ENCODE measurements at regions not wholly inside any gene's neighbourhood (a gene's known extent, or its start where the extent isn't known, plus 50 kb on each side); places are given as distances from the start of the nearest gene placed in this dataset.

DNA sequence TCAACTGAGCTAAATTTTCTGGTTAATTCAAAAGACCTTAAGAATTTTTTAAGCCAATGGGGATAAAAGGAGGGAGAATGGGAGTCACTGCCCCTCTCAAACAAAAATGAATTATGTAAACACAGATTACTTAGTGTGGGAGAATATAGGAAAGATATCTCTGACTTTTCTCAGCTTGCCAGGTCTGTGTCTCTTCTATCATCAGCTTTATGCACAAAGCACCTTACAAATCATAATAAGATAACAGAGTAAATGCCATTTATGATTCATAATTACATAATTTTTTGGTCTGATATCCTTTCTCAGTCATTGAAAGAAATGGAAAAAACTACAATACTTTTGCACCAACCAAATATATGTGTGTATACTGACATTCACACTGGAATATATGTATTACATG is 604.6 kb upstream of the FAM241A start:
- TF ChIP-seq, protein P1, sequence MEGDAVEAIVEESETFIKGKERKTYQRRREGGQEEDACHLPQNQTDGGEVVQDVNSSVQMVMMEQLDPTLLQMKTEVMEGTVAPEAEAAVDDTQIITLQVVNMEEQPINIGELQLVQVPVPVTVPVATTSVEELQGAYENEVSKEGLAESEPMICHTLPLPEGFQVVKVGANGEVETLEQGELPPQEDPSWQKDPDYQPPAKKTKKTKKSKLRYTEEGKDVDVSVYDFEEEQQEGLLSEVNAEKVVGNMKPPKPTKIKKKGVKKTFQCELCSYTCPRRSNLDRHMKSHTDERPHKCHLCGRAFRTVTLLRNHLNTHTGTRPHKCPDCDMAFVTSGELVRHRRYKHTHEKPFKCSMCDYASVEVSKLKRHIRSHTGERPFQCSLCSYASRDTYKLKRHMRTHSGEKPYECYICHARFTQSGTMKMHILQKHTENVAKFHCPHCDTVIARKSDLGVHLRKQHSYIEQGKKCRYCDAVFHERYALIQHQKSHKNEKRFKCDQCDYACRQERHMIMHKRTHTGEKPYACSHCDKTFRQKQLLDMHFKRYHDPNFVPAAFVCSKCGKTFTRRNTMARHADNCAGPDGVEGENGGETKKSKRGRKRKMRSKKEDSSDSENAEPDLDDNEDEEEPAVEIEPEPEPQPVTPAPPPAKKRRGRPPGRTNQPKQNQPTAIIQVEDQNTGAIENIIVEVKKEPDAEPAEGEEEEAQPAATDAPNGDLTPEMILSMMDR (conservative IDR thresholded peaks at IDR 0.05; ENCODE audit: low read depth, low read length): no peak

DNA sequence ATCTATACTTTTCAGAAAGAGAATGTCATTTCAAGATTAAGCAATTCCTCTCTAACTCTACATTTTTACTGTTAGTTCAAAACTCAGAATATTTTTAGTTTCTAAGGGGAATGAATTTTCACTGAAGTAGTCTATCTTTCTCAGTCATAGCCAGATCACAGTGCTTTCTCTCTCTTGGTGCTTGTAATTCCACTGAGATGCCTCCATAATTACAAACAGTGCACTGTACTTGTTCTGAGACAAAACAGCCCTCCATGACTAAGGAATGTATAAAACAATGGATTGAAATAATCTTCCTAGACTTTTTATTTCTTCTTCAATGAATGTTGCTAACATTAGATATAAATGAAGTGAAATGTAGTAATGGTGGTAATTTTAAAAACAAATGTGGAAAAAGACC is 603.2 kb upstream of the FAM241A start:
- H3K36me3 ChIP-seq (ENCODE audit: insufficient read depth): no peaks in the 10 kb centered on the region
- H3K4me2 ChIP-seq: no peak overlapping the region

More for the DNA sequence above, 604.6 kb upstream of the FAM241A start:
- Histone ChIP-seq H3K79me2 (ENCODE audit: insufficient read depth, low read depth) (no peaks in the 10 kb centered on the region), H3K4me1 (ENCODE audit: low read depth, poor library complexity, severe bottlenecking) (no peaks in the 10 kb centered on the region), H3K4me3 (IDR thresholded peaks at IDR 0.05; ENCODE audit: insufficient read depth, low read depth, low read length) (no peak overlapping the region), H2AFZ (ENCODE audit: low read depth) (no peak overlapping the region), H3K27me3 (ENCODE audit: insufficient read depth, low read depth) (no peaks in the 10 kb centered on the region), H3K27ac (no peak overlapping the region), H3K9ac (no peak overlapping the region), H3K4me2 (no peak overlapping the region), H3K36me3 (ENCODE audit: insufficient read depth) (no peaks in the 10 kb centered on the region), H4K20me1 (ENCODE audit: insufficient read depth) (no peaks in the 10 kb centered on the region)

DNA sequence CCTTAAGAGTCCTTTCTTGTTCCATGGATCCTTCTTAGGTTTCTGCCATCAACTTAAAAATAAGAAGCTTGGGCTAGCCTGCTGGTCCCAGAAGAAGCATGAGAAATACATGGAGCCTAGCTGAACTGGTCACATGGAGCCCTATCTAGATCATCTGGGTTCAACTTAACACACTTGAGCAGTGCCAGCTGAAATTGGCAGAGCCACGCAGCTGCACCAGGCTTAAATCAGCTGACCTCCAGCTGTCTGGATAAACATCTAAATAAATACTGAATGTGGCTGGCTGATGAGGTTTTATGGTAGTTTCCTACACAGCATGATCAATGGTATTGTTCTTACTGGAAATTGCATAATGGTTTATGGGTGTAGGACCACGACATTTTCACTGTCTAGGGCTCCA is 598.4 kb upstream of the FAM241A start:
- no peak overlapping the region for H3K27ac ChIP-seq
- H4K20me1 ChIP-seq (ENCODE audit: insufficient read depth): no peaks in the 10 kb centered on the region
- no peaks in the 10 kb centered on the region for H3K27me3 ChIP-seq (ENCODE audit: insufficient read depth, low read depth)
- H3K9ac ChIP-seq: no peak overlapping the region
- H3K36me3 ChIP-seq (ENCODE audit: insufficient read depth): no peaks in the 10 kb centered on the region
- H3K4me2 ChIP-seq: no peak overlapping the region
- no peak overlapping the region for H3K4me3 ChIP-seq (IDR thresholded peaks at IDR 0.05; ENCODE audit: insufficient read depth, low read depth, low read length)
- no peaks in the 10 kb centered on the region for H3K4me1 ChIP-seq (ENCODE audit: low read depth, poor library complexity, severe bottlenecking)
- no peaks in the 10 kb centered on the region for H3K79me2 ChIP-seq (ENCODE audit: insufficient read depth, low read depth)
- no peak overlapping the region for H2AFZ ChIP-seq (ENCODE audit: low read depth)
- TF ChIP-seq, protein P1 (conservative IDR thresholded peaks at IDR 0.05; ENCODE audit: low read depth, low read length): no peak

More for the DNA sequence above, 603.2 kb upstream of the FAM241A start:
- Histone ChIP-seq H2AFZ (ENCODE audit: low read depth) (no peak overlapping the region), H3K4me1 (ENCODE audit: low read depth, poor library complexity, severe bottlenecking) (no peaks in the 10 kb centered on the region), H3K4me3 (IDR thresholded peaks at IDR 0.05; ENCODE audit: insufficient read depth, low read depth, low read length) (no peak overlapping the region), H3K79me2 (ENCODE audit: insufficient read depth, low read depth) (no peaks in the 10 kb centered on the region), H3K27ac (no peak overlapping the region), H3K9ac (no peak overlapping the region), H3K27me3 (ENCODE audit: insufficient read depth, low read depth) (no peaks in the 10 kb centered on the region), H4K20me1 (ENCODE audit: insufficient read depth) (no peaks in the 10 kb centered on the region)
- TF ChIP-seq, protein P1 (conservative IDR thresholded peaks at IDR 0.05; ENCODE audit: low read depth, low read length): no peak

DNA sequence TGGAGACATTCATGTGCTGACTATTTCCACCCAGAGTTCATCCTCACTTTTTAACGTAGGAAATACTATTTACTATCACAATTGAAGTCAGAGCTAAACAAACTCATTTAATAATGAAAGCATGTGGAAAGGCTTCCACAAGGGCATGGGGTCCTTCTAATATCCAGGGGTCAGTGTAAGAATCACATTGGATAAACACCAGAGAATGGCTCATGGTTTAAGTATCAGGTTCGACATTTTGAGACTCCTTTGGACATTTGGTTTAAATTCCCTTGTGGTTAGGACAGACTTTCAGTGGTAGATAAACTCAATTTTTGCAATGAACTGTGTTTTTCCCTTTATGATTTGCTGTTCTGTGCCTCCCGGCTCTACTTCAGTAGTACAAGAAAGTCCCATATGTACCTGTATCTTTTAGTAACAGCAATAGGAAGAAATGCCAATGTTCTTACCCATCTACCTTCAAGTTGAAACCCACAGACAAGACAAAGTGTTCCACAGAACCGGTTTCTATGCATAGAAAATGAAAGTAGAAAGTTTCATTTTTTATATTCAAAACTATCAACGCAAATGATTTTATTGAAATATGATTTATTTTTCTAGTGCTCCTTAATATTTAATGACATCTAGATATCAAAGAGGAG is 589.0 kb upstream of the FAM241A start:
- Histone ChIP-seq H2AFZ (ENCODE audit: low read depth) (no peak overlapping the region), H3K4me1 (ENCODE audit: low read depth, poor library complexity, severe bottlenecking) (peaks cover 5% of the 10 kb centered on the region), H3K27me3 (ENCODE audit: insufficient read depth, low read depth) (no peaks in the 10 kb centered on the region), H3K4me3 (IDR thresholded peaks at IDR 0.05; ENCODE audit: insufficient read depth, low read depth, low read length) (no peak overlapping the region), H3K79me2 (ENCODE audit: insufficient read depth, low read depth) (no peaks in the 10 kb centered on the region), H3K9ac (no peak overlapping the region), H3K36me3 (ENCODE audit: insufficient read depth) (no peaks in the 10 kb centered on the region), H3K27ac (no peak overlapping the region), H4K20me1 (ENCODE audit: insufficient read depth) (no peaks in the 10 kb centered on the region), H3K4me2 (no peak overlapping the region)
- TF ChIP-seq, protein P1 (conservative IDR thresholded peaks at IDR 0.05; ENCODE audit: low read depth, low read length): no peak
